IPS DF 19.7 (cell line): ENCODE measurements at regions not wholly inside any gene's neighbourhood (a gene's known extent, or its start where the extent isn't known, plus 50 kb on each side); places are given as distances from the start of the nearest gene placed in this dataset.

ENCODE experiments used
- DNase-seq: peaks from one replicate; pipeline ENCODE4 v3.0.0-alpha.2; 2013; ENCODE audit warnings: low read depth, low spot score

- no peak for DNase-seq
These were observed 69.7 kb upstream of the UMPS start for GRCh38 chr3:124660599-124660998.

GRCh38 chr3:124663690-124664089 is 66.6 kb upstream of the UMPS start:
- DNase-seq, result no peak

GRCh38 chr3:124664804-124665203 is 65.4 kb upstream of the UMPS start:
- DNase-seq, result no peak

GRCh38 chr3:124666067-124666466 is 64.2 kb upstream of the UMPS start:
- DNase-seq, result no peak

- DNase-seq, result no peak
These were observed 60.8 kb upstream of the UMPS start for GRCh38 chr3:124669470-124669869.

GRCh38 chr3:124671106-124671505 is 59.1 kb upstream of the UMPS start:
- no peak for DNase-seq

GRCh38 chr3:124674336-124674735 is 55.9 kb upstream of the UMPS start:
- no peak for DNase-seq

GRCh38 chr3:124676236-124676635 is 54.0 kb upstream of the UMPS start:
- DNase-seq, result no peak

GRCh38 chr3:124679048-124679638 is 51.1 kb upstream of the UMPS start:
- no peak for DNase-seq
